ENCODE measurements at regions not wholly inside any gene's neighbourhood (a gene's known extent, or its start where the extent isn't known, plus 50 kb on each side); places are given as distances from the start of the nearest gene placed in this dataset.
"Not testable (repeated sequence)": the region's sequence is repeated elsewhere in the genome, so short reads cannot be mapped to it uniquely, and the experiment has no call there.

- no peak for DNase-seq (ENCODE audit: low read depth in 2 of 2)
These were observed 66.4 kb upstream of the SFSWAP start for GRCh38 chr12:131644481-131644880.

DNA sequence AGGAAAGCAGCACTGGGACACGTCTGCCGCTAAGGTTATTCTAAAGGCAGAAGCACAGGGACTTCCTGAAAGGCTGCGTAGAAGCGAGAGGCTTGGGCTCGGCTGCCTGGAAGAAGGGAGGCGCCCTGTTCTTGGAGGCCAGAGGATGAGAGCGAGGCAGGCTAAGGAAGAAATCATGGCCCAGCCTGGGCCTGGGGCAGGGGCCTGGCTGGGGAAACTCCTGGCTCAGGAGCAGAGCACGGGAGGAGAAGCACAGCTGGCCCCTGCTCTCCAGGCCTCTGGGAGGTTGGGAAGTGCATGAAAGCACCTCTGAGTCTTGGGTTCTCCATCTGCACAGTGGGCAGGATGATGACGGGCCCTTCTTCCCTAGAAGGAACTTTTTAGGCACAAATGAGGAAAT, 66.0 kb upstream of the SFSWAP start:
- not testable (repeated sequence) for DNase-seq (ENCODE audit: low read depth in 2 of 2)

GRCh38 chr12:131645557-131645956, 65.3 kb upstream of the SFSWAP start:
- not testable (repeated sequence) for DNase-seq (ENCODE audit: low read depth in 2 of 2)

- not testable (repeated sequence) for DNase-seq (ENCODE audit: low read depth in 2 of 2)
These were observed 64.4 kb upstream of the SFSWAP start for GRCh38 chr12:131646444-131646843.

- DNase-seq (ENCODE audit: low read depth in 2 of 2), result no peak
These were observed 63.2 kb upstream of the SFSWAP start for GRCh38 chr12:131647667-131648066.

DNA sequence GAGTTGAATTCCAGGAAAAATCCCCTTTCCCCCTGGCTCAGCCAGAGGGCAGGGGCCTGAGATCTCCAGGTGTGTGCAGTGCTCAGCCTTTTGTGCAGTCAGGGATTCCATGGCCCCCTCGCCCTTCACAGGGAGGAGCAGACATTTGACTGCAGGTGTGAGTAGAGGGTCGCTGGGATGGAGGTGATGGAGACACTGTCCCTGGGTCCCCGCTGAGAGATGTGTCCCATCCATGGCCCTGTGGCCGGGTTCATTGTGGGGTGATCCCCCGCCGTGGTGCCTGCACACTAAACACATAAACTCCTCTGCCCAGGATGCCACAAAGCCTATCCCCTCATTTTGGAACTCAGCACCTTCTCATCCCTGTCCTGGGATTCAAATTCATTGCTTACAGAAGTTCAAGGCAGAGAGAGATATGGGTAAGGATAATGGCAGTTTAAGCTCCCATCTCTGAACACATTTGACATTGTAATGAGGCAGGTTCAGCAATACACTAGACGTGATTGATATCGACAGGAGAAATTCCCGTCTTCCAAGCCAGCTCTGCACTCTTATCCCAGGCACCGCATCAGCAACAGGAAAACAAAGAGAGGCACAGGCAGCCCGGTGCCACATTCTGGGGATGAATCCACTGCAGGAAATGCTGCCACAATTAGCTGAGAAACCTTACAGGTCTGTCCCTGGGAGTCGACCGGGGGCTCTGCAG, 55.3 kb upstream of the SFSWAP start:
- not testable (repeated sequence) for DNase-seq (ENCODE audit: low read depth in 2 of 2)

GRCh38 chr12:131656796-131657195, 54.1 kb upstream of the SFSWAP start:
- not testable (repeated sequence) for DNase-seq (ENCODE audit: low read depth in 2 of 2)

GRCh38 chr12:131658605-131659004, 52.3 kb upstream of the SFSWAP start:
- not testable (repeated sequence) for DNase-seq (ENCODE audit: low read depth in 2 of 2)

DNA sequence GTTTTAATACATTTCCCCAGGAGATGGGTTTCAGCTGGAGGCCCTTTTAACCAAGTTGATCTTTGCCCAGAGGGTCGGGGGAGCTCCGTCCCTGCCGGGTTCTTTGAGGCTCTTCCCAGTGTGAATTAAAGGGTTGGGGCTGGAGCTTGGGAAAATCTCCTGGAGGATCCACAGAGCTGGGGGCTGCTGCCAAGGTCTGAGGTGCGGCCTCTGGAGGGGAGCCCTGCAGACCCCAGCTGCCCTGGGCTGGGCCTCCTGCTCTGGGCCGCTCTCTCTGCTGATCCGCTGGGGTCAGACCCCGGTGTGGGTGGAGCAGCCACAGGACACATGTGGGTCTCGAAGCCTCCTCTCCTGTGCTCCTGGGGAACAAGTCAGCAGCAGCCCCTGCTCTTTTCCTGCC, 51.4 kb upstream of the SFSWAP start:
- DNase-seq (ENCODE audit: low read depth in 2 of 2), result not testable (repeated sequence)

DNA sequence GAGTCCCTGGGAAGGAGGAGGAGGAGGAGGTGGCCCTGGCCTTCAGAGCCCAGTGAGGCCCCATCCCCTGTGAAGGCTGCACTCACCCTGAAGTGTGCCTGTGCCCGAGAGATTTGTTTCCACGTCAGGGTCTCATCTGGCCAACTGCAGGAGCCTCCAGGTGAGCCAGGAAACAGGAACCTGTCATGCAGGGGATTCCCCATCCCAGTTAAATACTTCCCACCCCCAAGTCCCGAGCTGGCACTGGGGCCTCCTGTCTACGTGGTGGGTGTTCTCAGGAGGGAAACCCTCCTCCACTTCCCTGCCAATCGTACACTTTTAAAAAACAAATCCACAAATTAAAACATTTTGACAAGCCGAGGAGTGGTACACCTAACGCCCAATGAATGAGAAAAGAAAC, 50.9 kb upstream of the SFSWAP start:
- not testable (repeated sequence) for DNase-seq (ENCODE audit: low read depth in 2 of 2)

DNA sequence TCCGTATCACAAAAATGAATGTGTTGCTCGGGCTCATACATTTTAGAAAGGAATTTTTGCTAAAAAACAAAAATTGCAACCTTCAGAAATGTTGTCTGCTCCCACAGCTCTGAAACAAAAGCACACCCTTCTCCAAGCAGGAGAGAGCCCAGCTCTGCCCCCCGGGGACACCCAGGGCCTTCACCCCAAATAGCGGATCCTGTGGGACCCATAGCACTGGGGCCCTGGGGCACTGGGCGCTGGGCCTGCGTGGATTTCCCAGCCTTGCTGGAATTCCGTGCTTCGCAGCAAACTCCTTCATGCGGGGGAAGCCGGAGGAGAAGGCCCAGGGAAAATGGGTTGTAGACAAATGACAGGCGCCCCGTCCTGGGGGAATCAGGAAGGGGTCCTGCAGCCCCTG, 50.5 kb upstream of the SFSWAP start:
- DNase-seq (ENCODE audit: low read depth in 2 of 2), result not testable (repeated sequence)
